ENCODE measurements at regions not wholly inside any gene's neighbourhood (a gene's known extent, or its start where the extent isn't known, plus 50 kb on each side); places are given as distances from the start of the nearest gene placed in this dataset.

DNA sequence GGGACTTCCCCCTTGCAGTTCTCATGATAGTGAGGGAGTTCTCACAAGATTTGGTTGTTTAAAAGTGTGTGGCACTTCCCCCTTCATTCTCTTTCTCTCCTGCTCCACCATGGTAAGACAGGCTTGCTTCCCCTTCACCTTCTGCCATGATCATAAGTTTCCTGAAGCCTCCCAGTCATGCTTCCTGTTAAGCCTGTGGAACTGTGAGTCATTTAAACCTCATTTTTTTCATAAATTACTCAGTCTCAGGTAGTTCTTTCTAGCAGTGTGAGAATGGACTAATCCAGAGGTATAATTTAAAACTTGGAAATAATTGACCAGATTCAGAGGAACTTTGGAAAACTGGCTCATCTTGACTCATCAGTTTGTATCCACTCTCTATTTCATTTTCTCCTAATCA is 129.0 kb downstream of the TMEM47 start:
- TF ChIP-seq, protein P1, sequence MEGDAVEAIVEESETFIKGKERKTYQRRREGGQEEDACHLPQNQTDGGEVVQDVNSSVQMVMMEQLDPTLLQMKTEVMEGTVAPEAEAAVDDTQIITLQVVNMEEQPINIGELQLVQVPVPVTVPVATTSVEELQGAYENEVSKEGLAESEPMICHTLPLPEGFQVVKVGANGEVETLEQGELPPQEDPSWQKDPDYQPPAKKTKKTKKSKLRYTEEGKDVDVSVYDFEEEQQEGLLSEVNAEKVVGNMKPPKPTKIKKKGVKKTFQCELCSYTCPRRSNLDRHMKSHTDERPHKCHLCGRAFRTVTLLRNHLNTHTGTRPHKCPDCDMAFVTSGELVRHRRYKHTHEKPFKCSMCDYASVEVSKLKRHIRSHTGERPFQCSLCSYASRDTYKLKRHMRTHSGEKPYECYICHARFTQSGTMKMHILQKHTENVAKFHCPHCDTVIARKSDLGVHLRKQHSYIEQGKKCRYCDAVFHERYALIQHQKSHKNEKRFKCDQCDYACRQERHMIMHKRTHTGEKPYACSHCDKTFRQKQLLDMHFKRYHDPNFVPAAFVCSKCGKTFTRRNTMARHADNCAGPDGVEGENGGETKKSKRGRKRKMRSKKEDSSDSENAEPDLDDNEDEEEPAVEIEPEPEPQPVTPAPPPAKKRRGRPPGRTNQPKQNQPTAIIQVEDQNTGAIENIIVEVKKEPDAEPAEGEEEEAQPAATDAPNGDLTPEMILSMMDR (IDR thresholded peaks at IDR 0.05 in 4 of 5, conservative IDR thresholded peaks at IDR 0.05 in 1 of 5) = no peak
- no peak for TF ChIP-seq POLR2A (IDR thresholded peaks at IDR 0.05)

Data from gastrocnemius medialis (tissue), 4 donors.